ENCODE measurements at regions not wholly inside any gene's neighbourhood (a gene's known extent, or its start where the extent isn't known, plus 50 kb on each side); places are given as distances from the start of the nearest gene placed in this dataset.

DNA sequence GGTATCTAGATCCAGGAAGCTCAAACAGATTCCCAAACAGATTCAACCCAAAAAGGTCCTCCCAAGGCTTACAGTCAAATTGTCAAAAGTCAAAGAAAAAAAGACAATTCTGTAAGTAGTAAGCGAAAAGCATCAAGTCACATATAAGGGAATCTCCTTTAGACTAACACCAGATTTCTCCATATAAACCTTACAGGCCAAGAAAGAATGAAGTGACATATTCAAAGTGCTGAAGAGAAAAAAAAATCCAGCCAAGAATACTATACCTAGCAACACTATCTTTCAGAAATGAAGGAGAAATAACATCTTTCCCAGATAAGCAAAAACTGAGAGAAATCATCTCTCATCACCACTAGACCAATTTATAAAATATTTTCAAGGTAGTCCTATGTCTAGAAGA lies 79.6 kb upstream of the LGR5 start:
- ChIA-PET CTCF (no interaction called here), POLR2A (no interaction called here)
- no peak for DNase-seq
- no peaks in the 10 kb centered on the region for H3K27me3 ChIP-seq (replicated peaks; ENCODE audit: control insufficient read depth, insufficient read depth, low read length)
- H3K4me1 ChIP-seq = no peaks in the 10 kb centered on the region
- intact Hi-C loops (cut with micrococcal nuclease; ENCODE audit: unreplicated experiment) = no loop called here
- no peaks in the 10 kb centered on the region for H3K36me3 Mint-ChIP-seq (ENCODE audit: insufficient read depth, unreplicated experiment)
- peaks cover 20% of the 10 kb centered on the region for H3K9me3 Mint-ChIP-seq (ENCODE audit: unreplicated experiment)
- TF ChIP-seq, protein P1, sequence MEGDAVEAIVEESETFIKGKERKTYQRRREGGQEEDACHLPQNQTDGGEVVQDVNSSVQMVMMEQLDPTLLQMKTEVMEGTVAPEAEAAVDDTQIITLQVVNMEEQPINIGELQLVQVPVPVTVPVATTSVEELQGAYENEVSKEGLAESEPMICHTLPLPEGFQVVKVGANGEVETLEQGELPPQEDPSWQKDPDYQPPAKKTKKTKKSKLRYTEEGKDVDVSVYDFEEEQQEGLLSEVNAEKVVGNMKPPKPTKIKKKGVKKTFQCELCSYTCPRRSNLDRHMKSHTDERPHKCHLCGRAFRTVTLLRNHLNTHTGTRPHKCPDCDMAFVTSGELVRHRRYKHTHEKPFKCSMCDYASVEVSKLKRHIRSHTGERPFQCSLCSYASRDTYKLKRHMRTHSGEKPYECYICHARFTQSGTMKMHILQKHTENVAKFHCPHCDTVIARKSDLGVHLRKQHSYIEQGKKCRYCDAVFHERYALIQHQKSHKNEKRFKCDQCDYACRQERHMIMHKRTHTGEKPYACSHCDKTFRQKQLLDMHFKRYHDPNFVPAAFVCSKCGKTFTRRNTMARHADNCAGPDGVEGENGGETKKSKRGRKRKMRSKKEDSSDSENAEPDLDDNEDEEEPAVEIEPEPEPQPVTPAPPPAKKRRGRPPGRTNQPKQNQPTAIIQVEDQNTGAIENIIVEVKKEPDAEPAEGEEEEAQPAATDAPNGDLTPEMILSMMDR (IDR thresholded peaks at IDR 0.05; ENCODE audit: insufficient read depth in 1 of 2, low read depth in 1 of 2, low read length in 1 of 2, severe bottlenecking in 1 of 2, unreplicated experiment in 1 of 2) = no peak
- no peaks in the 10 kb centered on the region for H3K27me3 Mint-ChIP-seq (ENCODE audit: insufficient read depth, unreplicated experiment)
- H3K4me1 Mint-ChIP-seq (ENCODE audit: low read depth, unreplicated experiment) = no peaks in the 10 kb centered on the region
- no TSS peak for BruUV-seq (replicated peaks)
- H3K4me3 Mint-ChIP-seq (ENCODE audit: unreplicated experiment) = no peak overlapping the region
- H3K4me3 ChIP-seq (ENCODE audit: low read depth, low read length) = no peak overlapping the region
- H3K27ac Mint-ChIP-seq (ENCODE audit: unreplicated experiment) = no peak overlapping the region
- no peaks in the 10 kb centered on the region for H3K9me3 ChIP-seq
- no peaks in the 10 kb centered on the region for H3K36me3 ChIP-seq (ENCODE audit: control insufficient read depth, insufficient read depth, low read length)

DNA sequence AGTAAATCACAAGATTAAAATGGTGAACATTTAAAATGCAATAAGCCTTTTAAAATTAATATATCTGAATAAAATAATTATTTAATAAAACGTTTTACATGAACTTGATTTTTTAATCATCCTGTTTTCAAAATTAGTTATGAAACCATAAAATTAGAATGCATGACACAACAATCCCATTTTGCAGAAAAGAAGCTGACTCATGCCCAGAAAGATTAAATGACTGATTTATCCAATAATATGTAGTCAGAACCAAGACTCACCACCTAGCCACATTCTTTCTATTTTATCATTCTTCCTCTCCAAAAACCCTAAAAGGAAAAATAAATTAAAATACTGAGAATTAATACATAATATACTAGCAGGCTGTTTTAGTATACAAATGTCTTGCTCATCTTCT lies 83.0 kb upstream of the LGR5 start:
- Histone ChIP-seq H3K9me3 (no peaks in the 10 kb centered on the region), H3K4me3 (ENCODE audit: low read depth, low read length) (no peak overlapping the region), H3K27me3 (replicated peaks; ENCODE audit: control insufficient read depth, insufficient read depth, low read length) (no peaks in the 10 kb centered on the region), H3K4me1 (no peaks in the 10 kb centered on the region), H3K36me3 (ENCODE audit: control insufficient read depth, insufficient read depth, low read length) (no peaks in the 10 kb centered on the region)
- ChIA-PET POLR2A (no interaction called here), CTCF (no interaction called here)
- peaks cover 20% of the 10 kb centered on the region for H3K9me3 Mint-ChIP-seq (ENCODE audit: unreplicated experiment)
- no peaks in the 10 kb centered on the region for H3K4me1 Mint-ChIP-seq (ENCODE audit: low read depth, unreplicated experiment)
- no peak overlapping the region for H3K27ac Mint-ChIP-seq (ENCODE audit: unreplicated experiment)
- H3K27me3 Mint-ChIP-seq (ENCODE audit: insufficient read depth, unreplicated experiment) = no peaks in the 10 kb centered on the region
- H3K4me3 Mint-ChIP-seq (ENCODE audit: unreplicated experiment) = no peak overlapping the region
- BruUV-seq (replicated peaks) = no TSS peak
- no peaks in the 10 kb centered on the region for H3K36me3 Mint-ChIP-seq (ENCODE audit: insufficient read depth, unreplicated experiment)
- intact Hi-C loops (cut with micrococcal nuclease; ENCODE audit: unreplicated experiment) = no loop called here
- no peak for DNase-seq
- TF ChIP-seq, protein P1 (IDR thresholded peaks at IDR 0.05; ENCODE audit: insufficient read depth in 1 of 2, low read depth in 1 of 2, low read length in 1 of 2, severe bottlenecking in 1 of 2, unreplicated experiment in 1 of 2) = no peak

DNA sequence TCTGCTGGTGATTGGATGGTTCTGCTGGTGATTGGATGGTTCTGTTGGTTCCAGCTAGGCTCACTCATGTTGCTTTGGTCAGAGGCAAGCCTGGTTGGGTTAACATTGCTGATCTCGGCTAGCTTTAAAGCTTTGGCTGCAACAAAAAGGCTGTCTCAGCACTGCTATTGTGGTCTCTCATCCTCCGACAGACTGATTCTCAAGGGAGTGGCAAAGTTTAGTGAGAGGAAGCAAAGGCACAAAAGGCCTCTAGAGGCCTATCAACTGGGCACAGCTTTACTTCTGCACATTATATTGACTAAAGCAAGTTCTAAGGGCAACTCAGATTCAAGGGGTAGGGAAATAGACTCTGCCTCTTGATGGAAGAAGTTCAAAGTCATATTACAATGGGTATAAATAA lies 84.7 kb upstream of the LGR5 start:
- Mint-ChIP-seq H3K4me3 (ENCODE audit: unreplicated experiment) (no peak overlapping the region), H3K27ac (ENCODE audit: unreplicated experiment) (no peak overlapping the region), H3K4me1 (ENCODE audit: low read depth, unreplicated experiment) (no peaks in the 10 kb centered on the region), H3K36me3 (ENCODE audit: insufficient read depth, unreplicated experiment) (no peaks in the 10 kb centered on the region), H3K27me3 (ENCODE audit: insufficient read depth, unreplicated experiment) (no peaks in the 10 kb centered on the region), H3K9me3 (ENCODE audit: unreplicated experiment) (peaks cover 11% of the 10 kb centered on the region)
- Histone ChIP-seq H3K36me3 (ENCODE audit: control insufficient read depth, insufficient read depth, low read length) (no peaks in the 10 kb centered on the region), H3K4me1 (no peaks in the 10 kb centered on the region), H3K27me3 (replicated peaks; ENCODE audit: control insufficient read depth, insufficient read depth, low read length) (no peaks in the 10 kb centered on the region), H3K4me3 (ENCODE audit: low read depth, low read length) (no peak overlapping the region), H3K9me3 (no peaks in the 10 kb centered on the region)
- no TSS peak for BruUV-seq (replicated peaks)
- DNase-seq = no peak
- POLR2A ChIA-PET = no interaction called here
- CTCF ChIA-PET = no interaction called here
- TF ChIP-seq, protein P1 (IDR thresholded peaks at IDR 0.05; ENCODE audit: insufficient read depth in 1 of 2, low read depth in 1 of 2, low read length in 1 of 2, severe bottlenecking in 1 of 2, unreplicated experiment in 1 of 2) = no peak
- intact Hi-C loops (cut with micrococcal nuclease; ENCODE audit: unreplicated experiment) = no loop called here

All from Caco-2 (cell line).